Liver (tissue), 8 donors: ENCODE measurements at regions not wholly inside any gene's neighbourhood (a gene's known extent, or its start where the extent isn't known, plus 50 kb on each side); places are given as distances from the start of the nearest gene placed in this dataset.

Experiments
- DNase-seq: peaks from one replicate; pipeline ENCODE4 v3.0.0-alpha.2; 2017; ENCODE audit warnings: low spot score
- H3K27ac ChIP-seq, 2 donors: one replicate each; pipeline ENCODE4 v1.7.0; 2013; ENCODE audit warnings: inconsistent platforms in 2 of 2, low read length in 2 of 2, control low read depth in 1 of 2, low read depth in 1 of 2, mild to moderate bottlenecking in 1 of 2
- H3K27me3 ChIP-seq, 4 donors: one replicate each; pipeline versions ENCODE4 v1.6.1 to v1.7.0; 2013; ENCODE audit warnings: low read length in 3 of 4, inconsistent platforms in 1 of 4, mild to moderate bottlenecking in 1 of 4, moderate library complexity in 1 of 4; ENCODE audit not compliant: control insufficient read depth in 4 of 4, insufficient read depth in 4 of 4
- H3K36me3 ChIP-seq, 4 donors: one replicate each; pipeline versions ENCODE4 v1.6.1 to v1.7.0; 2013; ENCODE audit warnings: low read length in 3 of 4, mild to moderate bottlenecking in 3 of 4, low read depth in 1 of 4, moderate library complexity in 1 of 4; ENCODE audit not compliant: control insufficient read depth in 4 of 4, insufficient read depth in 3 of 4
- H3K4me1 ChIP-seq, 4 donors: one replicate each; pipeline versions ENCODE4 v1.6.1 to v1.7.0; 2013; ENCODE audit warnings: low read length in 3 of 4, mild to moderate bottlenecking in 3 of 4, moderate library complexity in 1 of 4; ENCODE audit not compliant: control insufficient read depth in 4 of 4, insufficient read depth in 4 of 4
- H3K4me3 ChIP-seq, 3 donors: one replicate each; pipeline versions ENCODE4 v1.6.1 to v1.7.0; 2013; ENCODE audit warnings: low read length in 3 of 3, control low read depth in 1 of 3, low read depth in 1 of 3, mild to moderate bottlenecking in 1 of 3
- H3K9ac ChIP-seq, 2 donors: one replicate each; pipeline ENCODE4 v1.7.0; 2013; ENCODE audit warnings: low read length in 2 of 2, mild to moderate bottlenecking in 2 of 2, moderate library complexity in 2 of 2, control low read depth in 1 of 2, low read depth in 1 of 2
- H3K9me3 ChIP-seq, 4 donors: one replicate each; pipeline versions ENCODE4 v1.6.1 to v1.7.0; 2013; ENCODE audit warnings: low read length in 3 of 4; ENCODE audit not compliant: control insufficient read depth in 4 of 4
- EGR1 ChIP-seq, 2 donors: IDR thresholded peaks; 2 replicates each; pipeline ENCODE4 v1.6.1; 2016 to 2018; ENCODE audit warnings: antibody characterized with exemption in 2 of 2, low read depth in 2 of 2
- FOXA1 ChIP-seq: IDR thresholded peaks from 2 replicates; pipeline ENCODE4 v1.6.1; 2016; ENCODE audit warnings: antibody characterized with exemption
- FOXA2 ChIP-seq: IDR thresholded peaks from 2 replicates; pipeline ENCODE4 v1.6.1; 2016; ENCODE audit warnings: antibody characterized with exemption
- GABPA ChIP-seq, 2 donors: IDR thresholded peaks in 1 of 2; conservative IDR thresholded peaks in 1 of 2; 2 replicates each; pipeline ENCODE4 v1.6.1; 2016; ENCODE audit warnings: antibody characterized with exemption in 2 of 2, mild to moderate bottlenecking in 1 of 2, moderate library complexity in 1 of 2
- HNF4G ChIP-seq: IDR thresholded peaks from 2 replicates; pipeline ENCODE4 v1.6.1; 2016; ENCODE audit warnings: antibody characterized with exemption
- JUND ChIP-seq, 2 donors: IDR thresholded peaks; 2 replicates each; pipeline ENCODE4 v1.6.1; 2016; ENCODE audit warnings: antibody characterized with exemption in 2 of 2
- NR2F2 ChIP-seq: IDR thresholded peaks from 2 replicates; pipeline ENCODE4 v1.6.1; 2016; ENCODE audit warnings: antibody characterized with exemption
- RAD21 ChIP-seq, 2 donors: IDR thresholded peaks; 2 replicates each; pipeline ENCODE4 v1.6.1; 2016; ENCODE audit warnings: antibody characterized with exemption in 2 of 2, mild to moderate bottlenecking in 2 of 2
- RXRA ChIP-seq, 2 donors: IDR thresholded peaks; 2 replicates each; pipeline ENCODE4 v1.6.1; 2017 to 2018; ENCODE audit warnings: antibody characterized with exemption in 2 of 2, mild to moderate bottlenecking in 1 of 2
- SP1 ChIP-seq: IDR thresholded peaks from 2 replicates; pipeline ENCODE4 v1.6.1; 2018; ENCODE audit warnings: antibody characterized with exemption, mild to moderate bottlenecking
- TAF1 ChIP-seq: conservative IDR thresholded peaks from 2 replicates; pipeline ENCODE4 v1.6.1; 2016; ENCODE audit warnings: antibody characterized with exemption, mild to moderate bottlenecking
- YY1 ChIP-seq: IDR thresholded peaks from 2 replicates; pipeline ENCODE4 v1.6.1; 2016; ENCODE audit warnings: antibody characterized with exemption, mild to moderate bottlenecking
- WGBS: extraction: QIAGEN DNeasy Blood & Tissue Kit; methylation state at CpG from one replicate; pipeline ENCODE4 v1.1.7; 2013; 5-methylcytosine and 5-hydroxymethylcytosine counted together
- TF ChIP-seq, protein P1 (sequence below): fragments of 150-350 bp; IDR thresholded peaks from 2 replicates; pipeline ENCODE4 v1.5.1; 2017; ENCODE audit warnings: improper control_type of control experiment, low read depth, low read length; ENCODE audit not compliant: missing input control
- TF ChIP-seq, protein P2 (sequence below): IDR thresholded peaks from 2 replicates; pipeline ENCODE4 v1.6.1; 2016; ENCODE audit warnings: antibody characterized with exemption
- TF ChIP-seq, protein P3 (sequence below): IDR thresholded peaks from 2 replicates; pipeline ENCODE4 v1.6.1; 2016; ENCODE audit warnings: antibody characterized with exemption
- donor health status: healthy.
- donor health status: healthy.
- donor health status: healthy.
- donor health status: healthy.
- donor health status: healthy.

DNA sequence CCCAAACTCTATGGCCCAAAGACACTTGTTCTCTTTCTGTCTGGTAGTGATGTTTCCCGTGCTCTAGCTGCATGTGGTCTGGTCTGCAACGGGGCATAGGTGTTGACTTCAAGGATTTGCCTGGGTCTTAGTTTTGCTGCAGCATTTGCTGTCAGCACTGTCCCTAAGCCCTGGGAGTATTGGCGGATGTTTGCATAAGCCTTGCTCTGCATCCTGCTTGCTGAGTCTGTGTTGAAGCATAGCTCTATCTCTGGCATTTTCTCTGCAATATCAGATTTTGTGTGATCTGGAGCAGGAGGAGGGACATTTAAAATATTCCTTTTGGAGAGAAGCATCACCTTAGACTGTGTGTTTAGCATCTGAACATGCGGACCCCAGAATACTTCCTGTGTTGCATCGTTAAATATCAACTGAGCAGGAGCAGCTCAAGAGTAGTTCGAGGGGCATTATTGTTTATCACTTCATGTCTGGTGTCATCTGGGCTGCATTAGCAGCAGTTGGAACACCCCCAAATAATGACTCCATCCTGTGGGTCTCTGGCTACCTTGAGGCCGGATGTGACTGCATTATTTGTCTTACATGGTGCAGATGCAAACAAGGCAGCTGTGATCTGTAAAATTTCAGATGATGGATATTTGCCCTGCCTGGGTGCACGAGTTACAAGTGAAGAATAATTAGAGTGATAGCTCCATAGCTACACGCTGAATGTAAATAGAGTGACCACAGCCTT is 231.7 kb downstream of the TRIB2 start:
- no peak overlapping the region for H3K9ac ChIP-seq
- H3K4me1 ChIP-seq: no peaks in the 10 kb centered on the region
- peaks cover 0 to 6% (median 0%) of the 10 kb centered on the region in 4 donors for H3K27me3 ChIP-seq
- WGBS: 61% methylated on average over 9 of the region's 9 CpGs
- H3K27ac ChIP-seq: no peak overlapping the region
- no peak overlapping the region for H3K4me3 ChIP-seq
- no peaks in the 10 kb centered on the region for H3K9me3 ChIP-seq
- no peaks in the 10 kb centered on the region for H3K36me3 ChIP-seq
- DNase-seq: no peak
- TF ChIP-seq YY1: no peak
- no peak for TF ChIP-seq FOXA1
- no peak for TF ChIP-seq RAD21 (IDR thresholded peaks at IDR 0.05)
- TF ChIP-seq, protein P1, sequence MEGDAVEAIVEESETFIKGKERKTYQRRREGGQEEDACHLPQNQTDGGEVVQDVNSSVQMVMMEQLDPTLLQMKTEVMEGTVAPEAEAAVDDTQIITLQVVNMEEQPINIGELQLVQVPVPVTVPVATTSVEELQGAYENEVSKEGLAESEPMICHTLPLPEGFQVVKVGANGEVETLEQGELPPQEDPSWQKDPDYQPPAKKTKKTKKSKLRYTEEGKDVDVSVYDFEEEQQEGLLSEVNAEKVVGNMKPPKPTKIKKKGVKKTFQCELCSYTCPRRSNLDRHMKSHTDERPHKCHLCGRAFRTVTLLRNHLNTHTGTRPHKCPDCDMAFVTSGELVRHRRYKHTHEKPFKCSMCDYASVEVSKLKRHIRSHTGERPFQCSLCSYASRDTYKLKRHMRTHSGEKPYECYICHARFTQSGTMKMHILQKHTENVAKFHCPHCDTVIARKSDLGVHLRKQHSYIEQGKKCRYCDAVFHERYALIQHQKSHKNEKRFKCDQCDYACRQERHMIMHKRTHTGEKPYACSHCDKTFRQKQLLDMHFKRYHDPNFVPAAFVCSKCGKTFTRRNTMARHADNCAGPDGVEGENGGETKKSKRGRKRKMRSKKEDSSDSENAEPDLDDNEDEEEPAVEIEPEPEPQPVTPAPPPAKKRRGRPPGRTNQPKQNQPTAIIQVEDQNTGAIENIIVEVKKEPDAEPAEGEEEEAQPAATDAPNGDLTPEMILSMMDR: no peak
- no peak for TF ChIP-seq EGR1 (IDR thresholded peaks at IDR 0.05; ENCODE audit: low read depth in 2 of 2)
- TF ChIP-seq HNF4G: no peak
- TF ChIP-seq JUND (IDR thresholded peaks at IDR 0.05): no peak

DNA sequence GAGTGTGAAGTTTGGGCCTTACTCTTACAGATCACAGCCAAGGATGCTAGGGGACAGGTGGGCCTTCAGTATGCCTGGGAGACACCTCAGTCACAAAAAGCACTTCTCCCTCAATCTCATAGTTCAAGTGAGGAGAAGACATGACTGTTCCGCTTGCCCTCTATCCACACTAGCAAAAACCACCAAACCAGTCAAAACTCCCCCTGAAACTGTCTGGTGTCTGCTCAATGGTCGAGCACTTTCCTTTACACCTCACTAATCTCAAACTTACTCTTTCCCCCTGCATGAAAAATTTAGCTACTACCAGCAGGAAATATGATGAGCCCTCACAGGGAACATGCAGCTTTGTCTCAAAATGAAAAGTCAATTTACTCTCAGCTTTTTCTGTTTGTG is 232.2 kb downstream of the TRIB2 start:
- H3K4me1 ChIP-seq: no peaks in the 10 kb centered on the region
- no peak overlapping the region for H3K4me3 ChIP-seq
- peaks cover 0 to 7% (median 0%) of the 10 kb centered on the region in 4 donors for H3K27me3 ChIP-seq
- H3K27ac ChIP-seq: no peak overlapping the region
- TF ChIP-seq, protein P1: no peak
- TF ChIP-seq JUND (IDR thresholded peaks at IDR 0.05) (no peak), EGR1 (IDR thresholded peaks at IDR 0.05; ENCODE audit: low read depth in 2 of 2) (no peak), TAF1 (no peak), FOXA1 (no peak), HNF4G (no peak), RXRA (IDR thresholded peaks at IDR 0.05) (no peak), GABPA (IDR thresholded peaks at IDR 0.05 in 1 of 2, conservative IDR thresholded peaks at IDR 0.05 in 1 of 2) (no peak), FOXA2 (no peak), SP1 (no peak), NR2F2 (no peak)
- TF ChIP-seq, protein P2, sequence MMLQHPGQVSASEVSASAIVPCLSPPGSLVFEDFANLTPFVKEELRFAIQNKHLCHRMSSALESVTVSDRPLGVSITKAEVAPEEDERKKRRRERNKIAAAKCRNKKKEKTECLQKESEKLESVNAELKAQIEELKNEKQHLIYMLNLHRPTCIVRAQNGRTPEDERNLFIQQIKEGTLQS: no peak
- TF ChIP-seq, protein P3, sequence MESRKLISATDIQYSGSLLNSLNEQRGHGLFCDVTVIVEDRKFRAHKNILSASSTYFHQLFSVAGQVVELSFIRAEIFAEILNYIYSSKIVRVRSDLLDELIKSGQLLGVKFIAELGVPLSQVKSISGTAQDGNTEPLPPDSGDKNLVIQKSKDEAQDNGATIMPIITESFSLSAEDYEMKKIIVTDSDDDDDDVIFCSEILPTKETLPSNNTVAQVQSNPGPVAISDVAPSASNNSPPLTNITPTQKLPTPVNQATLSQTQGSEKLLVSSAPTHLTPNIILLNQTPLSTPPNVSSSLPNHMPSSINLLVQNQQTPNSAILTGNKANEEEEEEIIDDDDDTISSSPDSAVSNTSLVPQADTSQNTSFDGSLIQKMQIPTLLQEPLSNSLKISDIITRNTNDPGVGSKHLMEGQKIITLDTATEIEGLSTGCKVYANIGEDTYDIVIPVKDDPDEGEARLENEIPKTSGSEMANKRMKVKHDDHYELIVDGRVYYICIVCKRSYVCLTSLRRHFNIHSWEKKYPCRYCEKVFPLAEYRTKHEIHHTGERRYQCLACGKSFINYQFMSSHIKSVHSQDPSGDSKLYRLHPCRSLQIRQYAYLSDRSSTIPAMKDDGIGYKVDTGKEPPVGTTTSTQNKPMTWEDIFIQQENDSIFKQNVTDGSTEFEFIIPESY: no peak
- no peak overlapping the region for H3K9ac ChIP-seq
- no peaks in the 10 kb centered on the region for H3K36me3 ChIP-seq
- WGBS: 91% methylated on average over 2 of the region's 2 CpGs
- no peaks in the 10 kb centered on the region for H3K9me3 ChIP-seq
- no peak for DNase-seq
